C4-2B (cell line): ENCODE measurements at regions not wholly inside any gene's neighbourhood (a gene's known extent, or its start where the extent isn't known, plus 50 kb on each side); places are given as distances from the start of the nearest gene placed in this dataset.

Experiments
- H3K27ac ChIP-seq: fragments of 450-650 bp; 2 replicates; pipeline ENCODE4 v1.5.1; 2017
- ZFX ChIP-seq: fragments of 450-650 bp; IDR thresholded peaks from 2 replicates; pipeline ENCODE4 v1.6.1; 2017
- TF ChIP-seq, protein P1 (sequence below): fragments of 450-650 bp; conservative IDR thresholded peaks from 2 replicates; pipeline ENCODE4 v1.5.1; 2017; ENCODE audit warnings: mild to moderate bottlenecking

DNA sequence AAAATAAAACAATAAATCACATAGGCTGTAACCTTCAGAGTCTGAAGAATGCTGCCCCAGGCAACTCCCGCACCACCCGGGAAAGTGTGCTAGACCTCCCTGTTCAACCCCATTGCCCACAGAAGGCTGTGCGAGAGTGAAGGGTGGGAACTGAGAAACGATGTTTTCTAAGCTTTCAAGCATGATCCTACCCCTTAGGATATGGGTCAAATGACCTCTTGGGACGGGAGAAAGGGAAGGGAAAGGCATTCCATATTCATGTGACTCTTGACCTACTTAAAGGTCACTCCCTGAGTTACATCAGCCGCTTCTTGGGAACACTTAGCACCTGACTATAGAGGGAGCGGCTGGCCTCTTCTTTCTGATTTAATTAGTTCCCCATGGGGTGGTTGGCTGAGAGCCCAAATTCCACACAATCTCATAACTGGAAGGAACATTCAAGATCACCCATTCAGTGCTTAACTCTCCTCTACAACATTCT is 114.7 kb upstream of the SLC24A5 start:
- no peak for TF ChIP-seq ZFX
- TF ChIP-seq, protein P1, sequence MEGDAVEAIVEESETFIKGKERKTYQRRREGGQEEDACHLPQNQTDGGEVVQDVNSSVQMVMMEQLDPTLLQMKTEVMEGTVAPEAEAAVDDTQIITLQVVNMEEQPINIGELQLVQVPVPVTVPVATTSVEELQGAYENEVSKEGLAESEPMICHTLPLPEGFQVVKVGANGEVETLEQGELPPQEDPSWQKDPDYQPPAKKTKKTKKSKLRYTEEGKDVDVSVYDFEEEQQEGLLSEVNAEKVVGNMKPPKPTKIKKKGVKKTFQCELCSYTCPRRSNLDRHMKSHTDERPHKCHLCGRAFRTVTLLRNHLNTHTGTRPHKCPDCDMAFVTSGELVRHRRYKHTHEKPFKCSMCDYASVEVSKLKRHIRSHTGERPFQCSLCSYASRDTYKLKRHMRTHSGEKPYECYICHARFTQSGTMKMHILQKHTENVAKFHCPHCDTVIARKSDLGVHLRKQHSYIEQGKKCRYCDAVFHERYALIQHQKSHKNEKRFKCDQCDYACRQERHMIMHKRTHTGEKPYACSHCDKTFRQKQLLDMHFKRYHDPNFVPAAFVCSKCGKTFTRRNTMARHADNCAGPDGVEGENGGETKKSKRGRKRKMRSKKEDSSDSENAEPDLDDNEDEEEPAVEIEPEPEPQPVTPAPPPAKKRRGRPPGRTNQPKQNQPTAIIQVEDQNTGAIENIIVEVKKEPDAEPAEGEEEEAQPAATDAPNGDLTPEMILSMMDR = no peak
- H3K27ac ChIP-seq = peak overlapping the region; percentile 19; the same call in 1 of the 2 replicates

GRCh38 chr15:48010316-48010715 is 110.5 kb upstream of the SLC24A5 start:
- H3K27ac ChIP-seq = no peak overlapping the region
- TF ChIP-seq, protein P1 = no peak
- no peak for TF ChIP-seq ZFX

- TF ChIP-seq, protein P1 = no peak
- no peak for TF ChIP-seq ZFX
Measured at GRCh38 chr15:48012191-48012590, 108.6 kb upstream of the SLC24A5 start.

DNA sequence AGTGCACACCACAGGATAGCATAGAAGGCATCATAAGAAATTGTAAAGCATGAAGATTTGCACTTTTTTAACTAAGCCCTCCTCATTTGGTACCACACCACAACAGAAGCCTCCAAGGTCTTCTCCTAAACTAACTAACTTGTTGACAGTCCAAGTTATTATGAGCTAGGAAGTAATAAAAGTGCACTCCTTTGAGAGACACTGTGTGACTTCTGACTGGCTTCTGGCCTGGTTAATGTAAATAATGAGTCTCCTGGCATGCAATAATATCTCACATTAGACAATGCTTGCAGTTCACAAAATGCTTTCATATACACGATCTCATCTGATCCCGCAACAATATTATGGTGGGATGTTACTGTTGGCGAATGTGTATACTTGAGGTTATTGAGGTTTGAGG is 103.9 kb upstream of the SLC24A5 start:
- H3K27ac ChIP-seq = peak overlapping the region; percentile 79; the same call in 1 of the 2 replicates
- TF ChIP-seq ZFX = no peak
- TF ChIP-seq, protein P1 = no peak

More at GRCh38 chr15:48012191-48012590, 108.6 kb upstream of the SLC24A5 start:
- H3K27ac ChIP-seq = no peak overlapping the region

DNA sequence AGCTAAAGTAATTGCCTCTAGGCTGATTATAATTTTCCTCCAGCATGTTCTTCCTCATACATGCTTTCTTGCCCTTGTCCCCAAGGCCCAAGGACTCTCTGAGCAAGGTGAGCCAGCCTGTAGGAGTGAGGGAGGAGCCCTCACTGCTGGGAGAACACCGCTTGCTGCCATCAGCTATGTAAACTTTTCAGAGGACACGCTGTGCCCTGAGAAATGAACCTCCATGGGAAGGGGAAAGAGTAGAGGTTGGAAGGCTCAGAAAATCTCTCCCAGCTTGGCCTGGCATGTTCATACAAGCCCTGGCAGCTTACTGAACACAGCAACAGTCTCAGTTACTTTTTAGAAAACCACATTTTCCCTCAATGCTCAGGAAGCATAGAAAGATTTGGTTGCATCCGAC is 103.0 kb upstream of the SLC24A5 start:
- peak overlapping the region; percentile 79 for H3K27ac ChIP-seq
- peak; percentile 40; the same call in 1 of the 2 replicates for TF ChIP-seq ZFX
- TF ChIP-seq, protein P1 = no peak

GRCh38 chr15:48020166-48020565 is 100.6 kb upstream of the SLC24A5 start:
- H3K27ac ChIP-seq = no peak overlapping the region; the same call in 1 of the 2 replicates
- TF ChIP-seq, protein P1 = no peak
- no peak for TF ChIP-seq ZFX

- TF ChIP-seq, protein P1 = no peak
- no peak for TF ChIP-seq ZFX
- H3K27ac ChIP-seq = no peak overlapping the region
Measured at GRCh38 chr15:48021336-48022086, 99.3 kb upstream of the SLC24A5 start.
